Neural progenitor cell (in vitro differentiated cells): ENCODE measurements at regions not wholly inside any gene's neighbourhood (a gene's known extent, or its start where the extent isn't known, plus 50 kb on each side); places are given as distances from the start of the nearest gene placed in this dataset.

Source experiments
- DNase-seq: peaks from one replicate; pipeline ENCODE4 v3.0.0-alpha.2; 2016; ENCODE audit warnings: low spot score
- H2AFZ ChIP-seq: fragments of 200-600 bp; sonication (generic); replicated peaks from 2 replicates; pipeline ENCODE4 v1.6.1; 2016; ENCODE audit warnings: antibody characterized with exemption
- H3F3A ChIP-seq: fragments of 200-600 bp; sonication (generic); 2 replicates; pipeline ENCODE4 v1.6.1; 2016; ENCODE audit warnings: antibody characterized with exemption, low read depth
- H3K27ac ChIP-seq: fragments of 200-600 bp; sonication (generic); 2 replicates; pipeline ENCODE4 v1.5.1; 2016; ENCODE audit warnings: mild to moderate bottlenecking
- H3K27me3 ChIP-seq: fragments of 200-600 bp; sonication (generic); 2 replicates; pipeline ENCODE4 v1.6.1; 2016; ENCODE audit warnings: mild to moderate bottlenecking, moderate library complexity
- H3K36me3 ChIP-seq: fragments of 200-600 bp; sonication (generic); 2 replicates; pipeline ENCODE4 v1.5.1; 2016
- H3K4me1 ChIP-seq: fragments of 200-600 bp; sonication (generic); 2 replicates; pipeline ENCODE4 v1.6.1; 2016; ENCODE audit warnings: mixed run types
- H3K4me2 ChIP-seq: fragments of 200-600 bp; sonication (generic); 2 replicates; pipeline ENCODE4 v1.6.1; 2016
- H3K4me3 ChIP-seq: fragments of 200-600 bp; sonication (generic); 2 replicates; pipeline ENCODE4 v1.5.1; 2016
- H3K79me2 ChIP-seq: fragments of 200-600 bp; sonication (generic); 2 replicates; pipeline ENCODE4 v1.6.1; 2016; ENCODE audit warnings: low read depth
- H3K9ac ChIP-seq: fragments of 200-600 bp; sonication (generic); 2 replicates; pipeline ENCODE4 v1.6.1; 2016
- H3K9me3 ChIP-seq: fragments of 200-600 bp; sonication (generic); 2 replicates; pipeline ENCODE4 v1.5.1; 2016; ENCODE audit warnings: low read depth
- H4K20me1 ChIP-seq: fragments of 200-600 bp; sonication (generic); 2 replicates; pipeline ENCODE4 v1.6.1; 2016; ENCODE audit warnings: low read depth
- H3K27ac Mint-ChIP-seq: 3 replicates; pipeline ENCODE4 v1.8.0; 2021; ENCODE audit warnings: mixed read lengths
- H3K27me3 Mint-ChIP-seq: 2 replicates; pipeline ENCODE4 v1.8.0; 2022; ENCODE audit warnings: low read depth, mild to moderate bottlenecking, inconsistent platforms, moderate library complexity, mixed read lengths; ENCODE audit not compliant: insufficient read depth
- H3K36me3 Mint-ChIP-seq: 3 replicates; pipeline ENCODE4 v1.8.0; 2021; ENCODE audit warnings: mixed read lengths
- H3K4me1 Mint-ChIP-seq: 3 replicates; pipeline ENCODE4 v1.8.0; 2021; ENCODE audit warnings: mixed read lengths
- H3K4me3 Mint-ChIP-seq: 3 replicates; pipeline ENCODE4 v1.8.0; 2021; ENCODE audit warnings: mild to moderate bottlenecking, moderate library complexity, mixed read lengths
- H3K9me3 Mint-ChIP-seq: 3 replicates; pipeline ENCODE4 v1.8.0; 2020; ENCODE audit warnings: mixed read lengths
- CTCF ChIP-seq: fragments of 200-600 bp; sonication (generic); IDR thresholded peaks from 2 replicates; pipeline ENCODE4 v1.5.1; 2017; ENCODE audit warnings: antibody characterized with exemption, mild to moderate bottlenecking
- EZH2 ChIP-seq: fragments of 200-600 bp; sonication (generic); IDR thresholded peaks from 2 replicates; pipeline ENCODE4 v1.6.1; 2017; ENCODE audit warnings: antibody characterized with exemption, mild to moderate bottlenecking, moderate library complexity
- EZH2phosphoT487 ChIP-seq: fragments of 200-600 bp; sonication (generic); IDR thresholded peaks from 2 replicates; pipeline ENCODE4 v1.6.1; 2017; ENCODE audit warnings: antibody characterized with exemption

GRCh38 chr4:129254526-129254925 is 158.6 kb downstream of the C4orf33 start:
- Histone ChIP-seq H3K4me3 (no peak overlapping the region), H4K20me1 (no peaks in the 10 kb centered on the region), H3F3A (no peaks in the 10 kb centered on the region), H3K9ac (no peak overlapping the region), H3K27me3 (no peaks in the 10 kb centered on the region), H3K36me3 (no peaks in the 10 kb centered on the region), H3K27ac (no peak overlapping the region), H3K9me3 (no peaks in the 10 kb centered on the region), H2AFZ (no peak overlapping the region), H3K4me1 (no peaks in the 10 kb centered on the region), H3K79me2 (no peaks in the 10 kb centered on the region), H3K4me2 (no peak overlapping the region)
- TF ChIP-seq EZH2phosphoT487 (no peak), CTCF (no peak), EZH2 (no peak)
- H3K9me3 Mint-ChIP-seq: peaks cover 5% of the 10 kb centered on the region
- no peak overlapping the region for H3K4me3 Mint-ChIP-seq
- H3K4me1 Mint-ChIP-seq: no peaks in the 10 kb centered on the region
- no peak overlapping the region for H3K27ac Mint-ChIP-seq
- no peak for DNase-seq
- no peaks in the 10 kb centered on the region for H3K36me3 Mint-ChIP-seq
- H3K27me3 Mint-ChIP-seq: peaks cover 2% of the 10 kb centered on the region

- Histone ChIP-seq H3K4me3 (no peak overlapping the region), H2AFZ (no peak overlapping the region), H3F3A (no peaks in the 10 kb centered on the region), H3K36me3 (no peaks in the 10 kb centered on the region), H3K79me2 (no peaks in the 10 kb centered on the region), H3K4me1 (no peaks in the 10 kb centered on the region), H4K20me1 (no peaks in the 10 kb centered on the region), H3K27me3 (no peaks in the 10 kb centered on the region), H3K27ac (no peak overlapping the region), H3K4me2 (no peak overlapping the region), H3K9me3 (no peaks in the 10 kb centered on the region), H3K9ac (no peak overlapping the region)
- H3K9me3 Mint-ChIP-seq: no peaks in the 10 kb centered on the region
- DNase-seq: no peak
- H3K4me3 Mint-ChIP-seq: no peak overlapping the region
- H3K27me3 Mint-ChIP-seq: no peaks in the 10 kb centered on the region
- peaks cover 12% of the 10 kb centered on the region for H3K4me1 Mint-ChIP-seq
- TF ChIP-seq EZH2phosphoT487 (no peak), EZH2 (no peak)
- no peaks in the 10 kb centered on the region for H3K36me3 Mint-ChIP-seq
- H3K27ac Mint-ChIP-seq: no peak overlapping the region
These were observed 165.6 kb downstream of the C4orf33 start for GRCh38 chr4:129261584-129261983.

- H3K4me3 Mint-ChIP-seq: no peak overlapping the region
- no peaks in the 10 kb centered on the region for H3K27me3 Mint-ChIP-seq
- H2AFZ ChIP-seq: no peak overlapping the region
- no peak overlapping the region for H3K27ac Mint-ChIP-seq
- H3F3A ChIP-seq: no peaks in the 10 kb centered on the region
- no peaks in the 10 kb centered on the region for H3K36me3 ChIP-seq
- no peak for TF ChIP-seq EZH2
- TF ChIP-seq CTCF: no peak
- no peak for TF ChIP-seq EZH2phosphoT487
- H3K79me2 ChIP-seq: no peaks in the 10 kb centered on the region
- peaks cover 21% of the 10 kb centered on the region for H3K4me1 Mint-ChIP-seq
- H3K9me3 Mint-ChIP-seq: no peaks in the 10 kb centered on the region
- H4K20me1 ChIP-seq: no peaks in the 10 kb centered on the region
- no peak overlapping the region for H3K4me3 ChIP-seq
- no peak overlapping the region for H3K27ac ChIP-seq
- no peaks in the 10 kb centered on the region for H3K9me3 ChIP-seq
- H3K36me3 Mint-ChIP-seq: no peaks in the 10 kb centered on the region
- H3K27me3 ChIP-seq: no peaks in the 10 kb centered on the region
- no peak overlapping the region for H3K9ac ChIP-seq
- DNase-seq: no peak
- no peaks in the 10 kb centered on the region for H3K4me1 ChIP-seq
- no peak overlapping the region for H3K4me2 ChIP-seq
These were observed 168.2 kb downstream of the C4orf33 start for GRCh38 chr4:129264008-129264657.

- no peak overlapping the region for H3K27ac ChIP-seq
- H3K36me3 Mint-ChIP-seq: no peaks in the 10 kb centered on the region
- H3K79me2 ChIP-seq: no peaks in the 10 kb centered on the region
- no peak overlapping the region for H2AFZ ChIP-seq
- no peak overlapping the region for H3K4me2 ChIP-seq
- H3K27me3 ChIP-seq: no peaks in the 10 kb centered on the region
- H3F3A ChIP-seq: no peaks in the 10 kb centered on the region
- TF ChIP-seq EZH2phosphoT487 (no peak), CTCF (no peak)
- no peak overlapping the region for H3K4me3 ChIP-seq
- no peak overlapping the region for H3K4me3 Mint-ChIP-seq
- H3K9ac ChIP-seq: no peak overlapping the region
- no peaks in the 10 kb centered on the region for H3K9me3 ChIP-seq
- H3K4me1 ChIP-seq: no peaks in the 10 kb centered on the region
- no peaks in the 10 kb centered on the region for H3K9me3 Mint-ChIP-seq
- no peaks in the 10 kb centered on the region for H3K4me1 Mint-ChIP-seq
- no peak overlapping the region for H3K27ac Mint-ChIP-seq
- H3K27me3 Mint-ChIP-seq: no peaks in the 10 kb centered on the region
- no peaks in the 10 kb centered on the region for H4K20me1 ChIP-seq
- H3K36me3 ChIP-seq: no peaks in the 10 kb centered on the region
- DNase-seq: no peak
These were observed 182.9 kb downstream of the C4orf33 start for GRCh38 chr4:129278868-129279267.
